Mucosa of descending colon (tissue), 3 donors: ENCODE measurements at regions not wholly inside any gene's neighbourhood (a gene's known extent, or its start where the extent isn't known, plus 50 kb on each side); places are given as distances from the start of the nearest gene placed in this dataset.
"Not testable (repeated sequence)": the region's sequence is repeated elsewhere in the genome, so short reads cannot be mapped to it uniquely, and the experiment has no call there.

Source experiments
- ATAC-seq: fragments of 200-7000 bp; cut with Tn5 transposase; one replicate; pipeline ENCODE4 v1.9.1; 2020; ENCODE audit warnings: mild to moderate bottlenecking, moderate library complexity
- DNase-seq, 3 donors: peaks; one replicate each; pipeline ENCODE4 v3.0.0-alpha.2; 2020
- H3K36me3 ChIP-seq: fragments of 200-600 bp; one replicate; pipeline ENCODE4 v1.8.0; 2021; ENCODE audit warnings: low read depth, mild to moderate bottlenecking
- H3K4me1 ChIP-seq: fragments of 200-600 bp; one replicate; pipeline ENCODE4 v1.8.0; 2021; ENCODE audit warnings: low read depth, mild to moderate bottlenecking
- H3K4me3 ChIP-seq: fragments of 200-600 bp; one replicate; pipeline ENCODE4 v1.8.0; 2021; ENCODE audit warnings: mild to moderate bottlenecking
- H3K9me3 ChIP-seq: fragments of 200-600 bp; one replicate; pipeline ENCODE4 v1.8.0; 2021; ENCODE audit warnings: mild to moderate bottlenecking
- intact Hi-C, 2 donors: fragments of 100-400 bp; cut with DNase I in 1 of 2; cut with micrococcal nuclease in 1 of 2; formaldehyde crosslinking; loops; one replicate each; pipeline versions ENCODE4 v1.11.0 to v1.11.1; 2022; cut with DNase I, micrococcal nuclease
- TF ChIP-seq, protein P1 (sequence below): fragments of 200-600 bp; IDR thresholded peaks from one replicate; pipeline ENCODE4 v1.8.0; 2022; ENCODE audit warnings: antibody characterized with exemption, mild to moderate bottlenecking
- donor health status: DM: no; HTN: no; CAD: no; lungs with moderate emphysema.
- donor health status: DM: no; HTN: no; CAD: no.
- donor health status: DM: no; HTN: yes; CAD: no.

DNA sequence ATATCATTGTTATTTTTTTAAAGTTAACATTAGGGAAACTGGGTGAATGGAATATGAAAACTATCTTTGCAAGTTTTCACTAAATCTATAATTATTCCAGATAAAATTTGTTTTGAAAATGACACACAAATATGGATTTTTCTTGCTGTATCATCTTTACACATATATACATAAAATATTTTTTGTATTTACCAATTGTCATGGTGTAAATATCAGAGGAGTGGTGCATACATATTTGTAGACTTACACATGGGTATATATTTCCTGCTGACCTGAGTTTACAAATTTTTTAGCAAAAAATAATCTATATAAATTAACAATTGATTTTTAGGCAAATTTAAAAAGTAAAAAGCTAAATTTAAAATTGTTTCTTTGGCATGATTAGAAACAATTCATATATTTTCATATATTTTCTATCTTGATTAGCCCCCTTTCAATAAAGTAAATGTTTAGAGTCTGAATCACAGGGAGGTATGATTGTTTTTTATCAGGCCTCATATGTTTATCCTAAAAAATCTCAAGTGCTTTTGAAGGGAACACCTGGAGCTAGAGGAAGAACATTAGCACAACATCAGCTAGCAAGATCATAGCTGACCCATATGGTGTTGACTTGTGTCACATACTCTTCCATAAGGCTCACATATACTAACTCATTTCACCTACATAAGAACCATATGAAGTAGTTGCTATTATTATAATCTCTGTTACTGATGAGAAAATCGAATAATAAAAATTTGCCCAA lies 671.8 kb upstream of the GJE1 start:
- Histone ChIP-seq H3K4me3 (no peak overlapping the region), H3K4me1 (no peaks in the 10 kb centered on the region), H3K36me3 (no peaks in the 10 kb centered on the region), H3K9me3 (no peaks in the 10 kb centered on the region)
- TF ChIP-seq, protein P1, sequence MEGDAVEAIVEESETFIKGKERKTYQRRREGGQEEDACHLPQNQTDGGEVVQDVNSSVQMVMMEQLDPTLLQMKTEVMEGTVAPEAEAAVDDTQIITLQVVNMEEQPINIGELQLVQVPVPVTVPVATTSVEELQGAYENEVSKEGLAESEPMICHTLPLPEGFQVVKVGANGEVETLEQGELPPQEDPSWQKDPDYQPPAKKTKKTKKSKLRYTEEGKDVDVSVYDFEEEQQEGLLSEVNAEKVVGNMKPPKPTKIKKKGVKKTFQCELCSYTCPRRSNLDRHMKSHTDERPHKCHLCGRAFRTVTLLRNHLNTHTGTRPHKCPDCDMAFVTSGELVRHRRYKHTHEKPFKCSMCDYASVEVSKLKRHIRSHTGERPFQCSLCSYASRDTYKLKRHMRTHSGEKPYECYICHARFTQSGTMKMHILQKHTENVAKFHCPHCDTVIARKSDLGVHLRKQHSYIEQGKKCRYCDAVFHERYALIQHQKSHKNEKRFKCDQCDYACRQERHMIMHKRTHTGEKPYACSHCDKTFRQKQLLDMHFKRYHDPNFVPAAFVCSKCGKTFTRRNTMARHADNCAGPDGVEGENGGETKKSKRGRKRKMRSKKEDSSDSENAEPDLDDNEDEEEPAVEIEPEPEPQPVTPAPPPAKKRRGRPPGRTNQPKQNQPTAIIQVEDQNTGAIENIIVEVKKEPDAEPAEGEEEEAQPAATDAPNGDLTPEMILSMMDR = no peak
- ATAC-seq = no peak
- intact Hi-C loops = no loop called here
- DNase-seq = no peak

DNA sequence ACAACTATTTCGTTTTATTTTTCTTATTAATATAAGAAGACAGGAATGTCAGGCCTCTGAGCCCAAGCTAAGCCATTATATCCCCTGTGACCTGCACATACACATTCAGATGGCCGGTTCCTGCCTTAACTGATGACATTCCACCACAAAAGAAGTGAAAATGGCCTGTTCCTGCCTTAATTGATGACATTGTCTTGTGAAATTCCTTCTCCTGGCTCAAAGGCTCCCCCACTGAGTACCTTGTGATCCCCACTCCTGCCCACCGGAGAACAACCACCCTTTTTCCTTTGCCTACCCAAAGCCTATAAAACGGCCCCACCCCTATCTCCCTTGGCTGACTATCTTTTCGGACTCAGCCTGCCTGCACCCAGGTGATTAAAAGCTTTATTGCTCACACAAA lies 672.5 kb upstream of the GJE1 start:
- intact Hi-C loops = not testable (repeated sequence)

DNA sequence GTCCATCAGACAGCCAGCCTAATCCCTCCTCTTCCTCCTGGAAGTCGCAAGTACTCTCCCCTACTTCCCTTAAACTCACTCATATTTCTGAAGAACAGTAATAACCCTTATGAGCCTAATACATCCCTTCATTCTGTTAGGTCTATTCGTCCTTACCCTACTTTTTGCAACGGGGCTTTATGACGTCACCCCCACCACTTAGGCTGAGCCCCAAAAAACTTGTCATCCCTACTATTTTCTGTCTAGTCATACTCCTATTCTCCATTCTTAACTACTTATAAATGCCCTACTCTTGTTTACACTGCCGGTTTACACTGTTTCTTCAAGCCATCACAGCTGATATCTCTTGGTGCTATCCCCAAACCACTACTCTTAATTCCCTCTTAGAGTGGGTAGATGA lies 674.7 kb upstream of the GJE1 start:
- intact Hi-C loops = not testable (repeated sequence)

More for the DNA sequence above, 672.5 kb upstream of the GJE1 start:
- not testable (repeated sequence) for H3K4me3 ChIP-seq, ATAC-seq, H3K9me3 ChIP-seq, H3K4me1 ChIP-seq, DNase-seq, H3K36me3 ChIP-seq

DNA sequence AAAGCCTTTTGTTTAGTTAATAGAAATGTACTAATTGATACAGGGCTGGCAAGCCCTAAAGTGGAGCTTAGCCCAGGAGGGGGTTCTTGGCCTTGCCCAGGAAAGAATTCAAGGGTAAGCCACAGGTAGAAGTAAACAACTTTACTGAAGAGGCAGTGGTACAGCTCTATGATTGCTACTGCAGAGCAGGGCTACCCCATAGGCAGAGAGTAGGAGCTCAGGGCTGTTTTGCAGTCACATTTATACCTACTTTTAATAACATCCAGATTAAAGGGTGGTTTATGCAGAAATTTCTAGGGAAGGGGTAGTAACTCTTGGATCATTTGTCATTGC lies 680.4 kb upstream of the GJE1 start:
- Histone ChIP-seq H3K9me3 (no peaks in the 10 kb centered on the region), H3K4me3 (no peak overlapping the region), H3K36me3 (no peaks in the 10 kb centered on the region), H3K4me1 (no peaks in the 10 kb centered on the region)
- ATAC-seq = no peak
- DNase-seq = no peak
- intact Hi-C loops = no loop called here
- TF ChIP-seq, protein P1 = no peak

More for the DNA sequence above, 674.7 kb upstream of the GJE1 start:
- DNase-seq, ATAC-seq, H3K9me3 ChIP-seq, H3K4me1 ChIP-seq, H3K4me3 ChIP-seq, H3K36me3 ChIP-seq: not testable (repeated sequence)

DNA sequence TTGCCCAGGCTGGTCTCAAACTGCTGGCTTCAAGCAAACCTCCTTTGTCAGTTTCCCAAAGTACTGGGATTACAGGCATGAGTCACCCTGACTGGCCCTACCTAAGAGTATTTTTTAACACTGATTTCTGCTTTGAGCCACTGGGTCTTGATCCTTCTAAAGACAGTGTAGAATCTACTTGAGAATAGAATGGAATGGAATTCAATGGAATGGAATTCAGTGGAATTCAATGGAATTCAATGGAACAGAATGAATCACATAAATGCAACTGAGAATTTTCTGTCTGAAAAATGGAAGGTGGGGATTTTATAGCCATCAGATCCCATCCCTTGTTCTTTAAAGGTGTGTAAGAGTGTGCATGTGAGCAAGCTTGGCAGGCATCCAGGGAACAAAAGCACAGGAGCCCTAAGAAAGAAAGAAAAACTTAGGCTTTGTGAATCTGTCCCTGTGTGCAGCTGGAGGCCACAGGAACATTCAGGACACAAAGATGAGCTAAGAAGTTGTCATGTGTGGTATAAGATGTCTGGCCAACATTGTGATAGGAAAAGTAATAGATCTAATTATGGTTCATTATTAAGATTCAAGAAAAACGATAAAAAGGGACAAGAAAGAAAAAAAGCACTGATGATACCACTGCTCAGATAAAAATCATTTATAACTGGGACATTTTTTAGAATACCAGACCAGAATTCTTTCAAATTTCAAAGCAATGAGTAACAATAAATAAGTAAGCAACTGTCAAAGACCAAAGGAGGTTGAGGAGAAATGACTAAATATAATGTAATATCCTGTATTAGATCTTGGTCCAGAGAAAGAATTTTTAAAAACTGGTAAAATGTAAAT lies 681.0 kb upstream of the GJE1 start:
- TF ChIP-seq, protein P1 = no peak
- intact Hi-C loops = no loop called here
- Histone ChIP-seq H3K4me1 (no peaks in the 10 kb centered on the region), H3K36me3 (no peaks in the 10 kb centered on the region), H3K9me3 (no peaks in the 10 kb centered on the region), H3K4me3 (no peak overlapping the region)
- DNase-seq (no peak), ATAC-seq (no peak)

DNA sequence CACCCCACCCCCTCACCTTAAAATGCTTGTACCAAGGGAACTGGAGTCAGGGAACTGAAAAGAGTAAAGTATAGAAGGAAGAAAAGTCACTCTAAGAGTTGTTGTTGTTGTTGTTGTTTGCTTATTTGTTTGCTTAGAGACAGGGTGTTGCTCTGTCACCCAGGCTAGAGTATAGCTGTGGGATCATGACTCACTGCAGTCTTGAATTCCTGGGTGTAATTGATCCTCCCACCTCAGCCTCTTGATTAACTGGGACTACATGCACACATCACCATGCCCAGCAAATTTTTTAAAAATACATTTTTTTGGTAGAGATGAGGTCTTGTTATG lies 681.6 kb upstream of the GJE1 start:
- DNase-seq = no peak
- TF ChIP-seq, protein P1 = no peak
- ATAC-seq = no peak
- Histone ChIP-seq H3K4me3 (no peak overlapping the region), H3K4me1 (no peaks in the 10 kb centered on the region), H3K9me3 (no peaks in the 10 kb centered on the region), H3K36me3 (no peaks in the 10 kb centered on the region)
- intact Hi-C loops = no loop called here
